Endothelial cell of umbilical vein (primary cell): ENCODE measurements at regions not wholly inside any gene's neighbourhood (a gene's known extent, or its start where the extent isn't known, plus 50 kb on each side); places are given as distances from the start of the nearest gene placed in this dataset.

Experiments
- BruUV-seq: library from RNA; stranded (reverse); fragments of 400-500 nt; replicated peaks from 2 replicates; lab custom pipeline; 2021; lab: Mats Ljungman, UMichigan
- CTCF ChIA-PET: fragments of 300-600, 350-600 bp; sonication (Branson Sonifier 250); formaldehyde crosslinking; loops from one replicate; lab custom pipeline; 2021; ENCODE audit warnings: antibody characterized with exemption, inconsistent platforms; lab: Charles Lee
- POLR2A ChIA-PET: fragments of 300-600, 350-600 bp; sonication (Branson Sonifier 250); formaldehyde crosslinking; loops from one replicate; lab custom pipeline; 2021; ENCODE audit warnings: antibody characterized with exemption, inconsistent platforms; lab: Charles Lee
- DNase-seq: peaks from one replicate; pipeline ENCODE4 v3.0.0-alpha.2; 2011; ENCODE audit warnings: low read depth, low spot score
- FAIRE-seq: peaks from 2 replicates; lab custom pipeline; 2011; peaks lifted over from hg19 to GRCh38; lab: Jason Lieb, UNC
- H2AFZ ChIP-seq: 2 replicates; pipeline ENCODE4 v1.6.0; 2012; ENCODE audit warnings: low read depth, low read length, control low read depth, inconsistent platforms
- H3K27ac ChIP-seq: 2 replicates; pipeline ENCODE4 v1.5.1; 2011; ENCODE audit warnings: low read depth, mild to moderate bottlenecking, control low read depth, low read length, moderate library complexity; ENCODE audit not compliant: insufficient read depth
- H3K27me3 ChIP-seq, 2 experiments: 2 replicates each; pipeline versions ENCODE4 v1.6.0 to v1.6.1; 2011; ENCODE audit warnings: low read length in 2 of 2, mixed read lengths in 1 of 2; ENCODE audit not compliant: control insufficient read depth in 2 of 2, insufficient read depth in 2 of 2
- H3K36me3 ChIP-seq, 2 experiments: 2 replicates in 1 of 2; 3 replicates in 1 of 2; pipeline ENCODE4 v1.5.1; 2011; ENCODE audit warnings: low read length in 2 of 2, mild to moderate bottlenecking in 1 of 2, moderate library complexity in 1 of 2; ENCODE audit not compliant: control insufficient read depth in 2 of 2, insufficient read depth in 2 of 2; ENCODE audit errors: extremely low read depth in 1 of 2
- H3K4me1 ChIP-seq: 3 replicates; pipeline ENCODE4 v1.5.1; 2011; ENCODE audit warnings: mild to moderate bottlenecking, low read length; ENCODE audit not compliant: control insufficient read depth, insufficient read depth; ENCODE audit errors: extremely low read depth
- H3K4me2 ChIP-seq: 2 replicates; pipeline ENCODE4 v1.6.1; 2011; ENCODE audit warnings: low read length, control low read depth, mixed read lengths; ENCODE audit not compliant: insufficient read depth
- H3K4me3 ChIP-seq, 3 experiments: fragments of 200-600 bp in 1 of 3; sonication (generic), shearing (Covaris generic) in 1 of 3; replicated peaks in 1 of 3; 2 replicates each; pipeline ENCODE4 v1.5.1; 2011 to 2016; ENCODE audit warnings: control low read depth in 3 of 3, low read length in 3 of 3, mild to moderate bottlenecking in 2 of 3, inconsistent platforms in 1 of 3, low read depth in 1 of 3, moderate library complexity in 1 of 3; ENCODE audit not compliant: insufficient read depth in 1 of 3
- H3K79me2 ChIP-seq: 2 replicates; pipeline ENCODE4 v1.6.0; 2012; ENCODE audit warnings: low read length, inconsistent platforms; ENCODE audit not compliant: control insufficient read depth, insufficient read depth
- H3K9ac ChIP-seq: replicated peaks from 2 replicates; pipeline ENCODE3; 2011; ENCODE audit warnings: low read length, control low read depth; ENCODE audit not compliant: insufficient read depth; ENCODE audit errors: extremely low read depth
- H3K9me1 ChIP-seq: replicated peaks from 3 replicates; pipeline ENCODE4 v1.6.0; 2011; ENCODE audit warnings: mild to moderate bottlenecking, low read length; ENCODE audit not compliant: control insufficient read depth, insufficient read depth; ENCODE audit errors: extremely low read depth
- H3K9me3 ChIP-seq: replicated peaks from 2 replicates; pipeline ENCODE4 v1.5.1; 2012; ENCODE audit warnings: low read length, inconsistent platforms; ENCODE audit not compliant: control insufficient read depth, insufficient read depth
- H4K20me1 ChIP-seq: replicated peaks from 2 replicates; pipeline ENCODE3; 2011; ENCODE audit warnings: mild to moderate bottlenecking, low read length; ENCODE audit not compliant: control insufficient read depth, insufficient read depth; ENCODE audit errors: extremely low read depth
- CTCF ChIP-seq, 2 donors: IDR thresholded peaks; 1 replicate in 1 of 2; 2 replicates in 1 of 2; pipeline ENCODE4 v1.5.1; 2011; ENCODE audit warnings: low read length in 2 of 2, mild to moderate bottlenecking in 2 of 2, moderate library complexity in 2 of 2, control low read depth in 1 of 2, inconsistent platforms in 1 of 2, low read depth in 1 of 2; ENCODE audit not compliant: insufficient read depth in 1 of 2; ENCODE audit errors: extremely low read depth in 1 of 2
- EZH2 ChIP-seq: IDR thresholded peaks from 2 replicates; pipeline ENCODE4 v1.6.1; 2012; ENCODE audit warnings: borderline replicate concordance, low read depth, mild to moderate bottlenecking, moderate library complexity, low read length, inconsistent platforms; ENCODE audit not compliant: severe bottlenecking
- FOS ChIP-seq: IDR thresholded peaks from 2 replicates; pipeline ENCODE4 v1.6.1; 2011; ENCODE audit warnings: mild to moderate bottlenecking, low read length, moderate library complexity, borderline replicate concordance; ENCODE audit not compliant: insufficient read depth
- JUN ChIP-seq: IDR thresholded peaks from 2 replicates; pipeline ENCODE4 v1.6.1; 2011; ENCODE audit warnings: borderline replicate concordance, low read depth; ENCODE audit not compliant: insufficient read length, insufficient read depth
- MYC ChIP-seq: IDR thresholded peaks from one replicate; pipeline ENCODE4 v1.6.1; 2011; ENCODE audit warnings: mild to moderate bottlenecking, low read depth, low read length
- POLR2AphosphoS5 ChIP-seq: IDR thresholded peaks from 2 replicates; pipeline ENCODE4 v1.6.1; 2012; ENCODE audit warnings: low read depth, mild to moderate bottlenecking, control low read depth, low read length, moderate library complexity; ENCODE audit not compliant: insufficient read depth
- dilution Hi-C: fragments of 300-500 bp; cut with MboI; formaldehyde crosslinking; loops from one replicate; pipeline ENCODE4 v1.15.0; 2019; ENCODE audit warnings: low sequenced_read_pairs; ENCODE audit not compliant: extremely low pct_ligation_motif_present
- intact Hi-C: fragments of 100-400 bp; cut with micrococcal nuclease; formaldehyde crosslinking; loops from one replicate; pipeline ENCODE4 v1.10.0; 2022
- TF ChIP-seq, protein P1 (sequence below): IDR thresholded peaks from 2 replicates; pipeline ENCODE4 v1.6.1; 2011; ENCODE audit not compliant: insufficient read depth, insufficient read length

GRCh38 chr1:5705751-5706150 is 286.5 kb downstream of the NPHP4 start:
- CTCF ChIA-PET, result no interaction called here
- no peak for FAIRE-seq
- dilution Hi-C loops, result no loop called here

More at GRCh38 chr1:5705751-5706150, 286.5 kb downstream of the NPHP4 start:
- H3K4me2 ChIP-seq, result no peak overlapping the region
- no peaks in the 10 kb centered on the region for H3K79me2 ChIP-seq
- no peaks in the 10 kb centered on the region for H3K9me1 ChIP-seq
- no peak overlapping the region for H3K9ac ChIP-seq
- peaks cover 2% of the 10 kb centered on the region for H3K9me3 ChIP-seq
- no peak overlapping the region for H2AFZ ChIP-seq
- TF ChIP-seq CTCF (IDR thresholded peaks at IDR 0.05; ENCODE audit: extremely low read depth in 1 of 2, insufficient read depth in 1 of 2, low read depth in 1 of 2, low read length in 2 of 2) (no peak), FOS (no peak), JUN (no peak), MYC (no peak), POLR2AphosphoS5 (no peak), EZH2 (no peak)
- TF ChIP-seq, protein P1, sequence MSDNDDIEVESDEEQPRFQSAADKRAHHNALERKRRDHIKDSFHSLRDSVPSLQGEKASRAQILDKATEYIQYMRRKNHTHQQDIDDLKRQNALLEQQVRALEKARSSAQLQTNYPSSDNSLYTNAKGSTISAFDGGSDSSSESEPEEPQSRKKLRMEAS, result no peak
- DNase-seq, result no peak
- no peaks in the 10 kb centered on the region for H3K27me3 ChIP-seq
- H3K27ac ChIP-seq, result no peak overlapping the region
- no peak overlapping the region for H3K4me3 ChIP-seq
- no peaks in the 10 kb centered on the region for H3K4me1 ChIP-seq
- H3K36me3 ChIP-seq, result no peaks in the 10 kb centered on the region
- BruUV-seq, result no TSS peak
- POLR2A ChIA-PET, result no interaction called here
- H4K20me1 ChIP-seq, result no peaks in the 10 kb centered on the region
- intact Hi-C loops, result no loop called here
